Psoas muscle (tissue), 7 donors: ENCODE measurements at regions not wholly inside any gene's neighbourhood (a gene's known extent, or its start where the extent isn't known, plus 50 kb on each side); places are given as distances from the start of the nearest gene placed in this dataset.

Experiments
- ATAC-seq, 4 donors: fragments of 200-7000 bp; cut with Tn5 transposase; one replicate each; pipeline ENCODE4 v1.9.1; 2020; ENCODE audit warnings: moderate library complexity in 3 of 4, mild to moderate bottlenecking in 2 of 4
- DNase-seq, 2 donors: peaks; one replicate each; pipeline ENCODE4 v3.0.0-alpha.2; 2020
- H3K27ac ChIP-seq: fragments of 200-600 bp; one replicate; pipeline ENCODE4 v1.8.0; 2022
- H3K27me3 ChIP-seq, 3 donors: fragments of 200-600 bp in 1 of 3; one replicate each; pipeline versions ENCODE4 v1.6.1 to v1.8.0; 2013 to 2022; ENCODE audit warnings: low read length in 2 of 3, mild to moderate bottlenecking in 2 of 3, moderate library complexity in 1 of 3; ENCODE audit not compliant: insufficient read depth in 3 of 3
- H3K36me3 ChIP-seq, 2 donors: fragments of 200-600 bp in 1 of 2; one replicate each; pipeline versions ENCODE4 v1.6.1 to v1.8.0; 2013 to 2022; ENCODE audit warnings: low read depth in 1 of 2, mild to moderate bottlenecking in 1 of 2, moderate library complexity in 1 of 2; ENCODE audit not compliant: insufficient read depth in 1 of 2
- H3K4me1 ChIP-seq: fragments of 200-600 bp; one replicate; pipeline ENCODE4 v1.8.0; 2022
- H3K4me3 ChIP-seq: fragments of 200-600 bp; one replicate; pipeline ENCODE4 v1.8.0; 2022; ENCODE audit warnings: mild to moderate bottlenecking
- H3K9me3 ChIP-seq: fragments of 200-600 bp; one replicate; pipeline ENCODE4 v1.8.0; 2022
- CTCF ChIP-seq: fragments of 200-600 bp; IDR thresholded peaks from one replicate; pipeline ENCODE4 v1.8.0; 2022; ENCODE audit warnings: antibody characterized with exemption
- WGBS, 3 donors: extraction: QIAGEN DNeasy Blood & Tissue Kit; methylation state at CpG; one replicate each; pipeline versions ENCODE4 v1.1.6 to v1.1.7; 2013; 5-methylcytosine and 5-hydroxymethylcytosine counted together
- intact Hi-C, 2 donors: fragments of 100-400 bp; cut with DNase I; formaldehyde crosslinking; loops; one replicate each; pipeline versions ENCODE4 v1.11.0 to v1.14.2; 2022
- donor health status: healthy with polysubstance abuse.
- donor health status: DM: no; HTN: no; CAD: no; lungs with moderate emphysema.
- donor health status: Bipolar disorder and iron deficiency.
- donor health status: healthy.
- donor health status: DM: yes; HTN: yes; CAD: no.
- donor health status: DM: no; HTN: no; CAD: no.
- donor health status: DM: yes; HTN: yes; CAD: no.

DNA sequence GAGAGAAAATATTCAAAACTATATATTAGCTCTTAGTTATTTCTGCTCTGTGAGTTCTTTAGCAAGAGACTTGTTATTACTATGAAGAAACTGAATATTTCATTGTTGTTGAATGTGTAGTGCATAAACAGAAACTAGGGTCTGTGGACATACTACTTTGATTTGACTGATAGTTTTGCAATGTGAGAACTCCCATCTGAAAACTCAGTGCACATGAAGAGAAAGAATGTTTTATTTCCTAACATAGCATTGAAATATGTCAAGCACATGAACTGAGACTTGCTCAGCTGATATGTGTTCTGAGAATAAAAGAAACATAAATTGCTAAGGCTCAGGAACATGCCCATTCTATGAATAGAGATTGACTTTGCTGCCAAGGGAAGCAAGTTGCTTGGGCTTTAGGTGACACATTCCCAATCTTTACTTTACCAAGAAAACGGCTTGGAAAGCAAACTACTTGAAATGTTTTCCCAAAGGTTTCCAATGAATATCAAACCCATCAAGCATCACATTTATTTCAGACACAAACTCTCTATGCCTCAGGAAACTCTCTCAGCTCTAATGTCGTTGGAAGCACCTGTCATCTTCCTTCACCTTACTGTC, 290.4 kb downstream of the SLC16A7 start:
- no peak overlapping the region for H3K27ac ChIP-seq
- intact Hi-C loops = no loop called here
- no peaks in the 10 kb centered on the region for H3K36me3 ChIP-seq
- H3K4me3 ChIP-seq = no peak overlapping the region
- WGBS, 3 donors = 43 to 53% (median 49%) methylated on average over 2 of the region's 2 CpGs
- TF ChIP-seq CTCF = no peak
- DNase-seq (no peak), ATAC-seq (no peak)
- H3K27me3 ChIP-seq = no peaks in the 10 kb centered on the region
- H3K9me3 ChIP-seq = no peaks in the 10 kb centered on the region
- no peaks in the 10 kb centered on the region for H3K4me1 ChIP-seq

DNA sequence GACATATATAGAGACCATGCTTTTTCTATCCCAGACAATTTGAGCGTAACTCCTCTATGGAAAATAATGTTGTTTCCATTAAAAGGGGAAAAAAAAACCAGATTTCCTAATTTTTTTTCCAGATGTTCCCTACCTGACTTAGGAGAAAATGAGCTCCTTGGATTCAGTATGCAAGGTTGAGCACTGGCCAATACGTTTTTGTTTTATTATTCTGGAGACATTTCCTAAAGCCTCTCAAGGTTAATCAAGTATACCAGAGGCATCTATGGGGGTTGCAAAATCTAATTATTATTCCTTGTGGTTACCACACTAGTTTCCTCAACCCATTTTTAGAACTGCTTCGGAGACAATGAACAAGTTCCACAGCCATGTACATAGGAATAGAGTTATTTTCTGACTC, 291.3 kb downstream of the SLC16A7 start:
- Histone ChIP-seq H3K27ac (no peak overlapping the region), H3K9me3 (no peaks in the 10 kb centered on the region), H3K4me1 (no peaks in the 10 kb centered on the region), H3K27me3 (no peaks in the 10 kb centered on the region), H3K4me3 (no peak overlapping the region), H3K36me3 (no peaks in the 10 kb centered on the region)
- ATAC-seq (no peak), DNase-seq (no peak)
- no peak for TF ChIP-seq CTCF
- intact Hi-C loops = no loop called here
- 51 to 56% (median 52%) methylated on average over 3 of the region's 3 CpGs for WGBS, 3 donors

DNA sequence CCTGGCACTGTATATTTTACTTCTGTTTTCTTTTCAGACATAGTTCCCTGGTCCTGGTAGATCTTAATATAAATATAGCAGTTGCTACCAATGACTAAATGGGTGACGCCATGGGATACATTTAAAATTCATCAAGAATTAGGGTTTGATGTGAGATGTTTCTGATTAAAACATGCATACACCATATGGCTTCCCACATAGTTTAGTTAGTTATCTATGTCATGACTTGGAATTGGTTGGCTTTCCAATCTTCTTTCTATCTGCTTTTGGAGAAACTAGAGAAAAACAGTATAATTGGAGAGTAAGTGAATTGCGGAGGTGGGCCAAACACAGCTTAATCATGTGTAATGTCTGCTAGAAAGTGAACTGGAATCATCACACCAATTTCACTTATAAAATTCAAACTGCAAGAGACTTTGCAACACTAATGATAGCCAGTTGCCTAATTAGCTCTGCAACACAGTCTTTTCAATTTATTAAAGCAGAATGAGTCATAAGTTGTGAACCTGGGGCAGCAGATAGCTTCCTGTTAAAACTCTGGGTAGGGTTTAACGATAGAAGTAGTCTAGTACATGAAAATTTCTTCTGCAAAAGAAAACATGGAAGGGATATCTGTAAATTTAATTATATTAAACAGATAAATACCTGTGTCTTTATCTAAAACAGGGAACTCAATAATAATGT, 295.2 kb downstream of the SLC16A7 start:
- no peaks in the 10 kb centered on the region for H3K36me3 ChIP-seq
- no peak for TF ChIP-seq CTCF
- DNase-seq = no peak
- intact Hi-C loops = no loop called here
- H3K27ac ChIP-seq = no peak overlapping the region
- no peaks in the 10 kb centered on the region for H3K27me3 ChIP-seq
- H3K4me3 ChIP-seq = no peak overlapping the region
- no peaks in the 10 kb centered on the region for H3K9me3 ChIP-seq
- 84 to 91% (median 90%) methylated on average over 3 of the region's 3 CpGs for WGBS, 3 donors
- ATAC-seq = no peak
- no peaks in the 10 kb centered on the region for H3K4me1 ChIP-seq

GRCh38 chr12:59895166-59895775, 299.4 kb downstream of the SLC16A7 start:
- no peak for TF ChIP-seq CTCF
- Histone ChIP-seq H3K27ac (no peak overlapping the region), H3K27me3 (no peaks in the 10 kb centered on the region), H3K4me3 (no peak overlapping the region), H3K4me1 (no peaks in the 10 kb centered on the region), H3K9me3 (no peaks in the 10 kb centered on the region), H3K36me3 (no peaks in the 10 kb centered on the region)
- 59 to 67% (median 64%) methylated on average over 1 of the region's 1 CpG for whole genome bisulfite sequencing, 3 donors
- ATAC-seq = no peak
- intact Hi-C loops = no loop called here
- no peak for DNase-seq
